HG03558 (cell line): ENCODE measurements at regions not wholly inside any gene's neighbourhood (a gene's known extent, or its start where the extent isn't known, plus 50 kb on each side); places are given as distances from the start of the nearest gene placed in this dataset.
"Not testable (repeated sequence)": the region's sequence is repeated elsewhere in the genome, so short reads cannot be mapped to it uniquely, and the experiment has no call there.

Source experiments
- ATAC-seq: cut with Tn5 transposase; IDR thresholded peaks from one replicate; pipeline ENCODE4 v1.9.1; 2021; ENCODE audit warnings: moderate number of reproducible peaks; ENCODE audit not compliant: unreplicated experiment; ENCODE audit errors: extremely low read depth

GRCh38 chr7:113784956-113785355, 133.9 kb downstream of the PPP1R3A start:
- no peak for ATAC-seq

- no peak for ATAC-seq
These were observed 134.5 kb downstream of the PPP1R3A start for GRCh38 chr7:113784316-113784715.

DNA sequence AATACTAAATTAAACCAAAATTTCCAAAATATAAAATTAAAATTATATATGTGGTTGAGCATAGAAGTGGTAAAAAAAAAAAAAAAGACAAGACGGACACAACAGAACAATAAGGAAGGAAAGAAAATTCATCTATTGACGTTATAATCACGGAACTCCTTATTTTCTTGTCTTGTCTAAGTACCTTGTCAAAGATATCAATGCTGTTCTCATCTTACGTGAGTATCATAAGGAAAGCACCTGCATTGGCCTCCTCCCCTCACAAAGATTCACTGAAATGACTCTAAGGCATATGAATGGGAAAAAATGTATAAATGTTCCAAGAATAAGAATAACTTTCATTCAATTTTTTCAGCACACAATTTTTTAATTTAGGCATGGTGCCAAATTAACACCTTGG, 135.4 kb downstream of the PPP1R3A start:
- no peak for ATAC-seq

GRCh38 chr7:113775804-113776203, 143.0 kb downstream of the PPP1R3A start:
- ATAC-seq = no peak

DNA sequence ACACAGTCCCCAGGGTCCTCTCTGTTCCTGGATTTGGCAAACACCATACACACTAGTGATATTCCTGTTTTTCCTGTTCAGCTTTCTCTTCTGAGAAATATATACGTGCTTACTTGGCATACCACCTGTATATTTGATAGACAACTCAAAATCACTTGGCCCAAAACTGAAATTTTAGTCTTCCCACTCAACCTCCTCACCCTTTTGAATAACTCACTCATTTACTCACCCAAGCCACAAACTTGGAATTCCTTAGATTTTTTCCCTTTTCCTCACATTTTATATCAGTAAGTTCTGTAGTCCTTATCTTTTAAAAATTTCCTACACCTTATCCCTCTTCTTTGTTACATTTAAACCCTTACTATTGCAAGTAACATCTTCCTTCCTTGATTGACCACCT, 143.4 kb downstream of the PPP1R3A start:
- ATAC-seq = no peak

GRCh38 chr7:113774182-113774807, 144.5 kb downstream of the PPP1R3A start:
- ATAC-seq = peak; percentile 78

DNA sequence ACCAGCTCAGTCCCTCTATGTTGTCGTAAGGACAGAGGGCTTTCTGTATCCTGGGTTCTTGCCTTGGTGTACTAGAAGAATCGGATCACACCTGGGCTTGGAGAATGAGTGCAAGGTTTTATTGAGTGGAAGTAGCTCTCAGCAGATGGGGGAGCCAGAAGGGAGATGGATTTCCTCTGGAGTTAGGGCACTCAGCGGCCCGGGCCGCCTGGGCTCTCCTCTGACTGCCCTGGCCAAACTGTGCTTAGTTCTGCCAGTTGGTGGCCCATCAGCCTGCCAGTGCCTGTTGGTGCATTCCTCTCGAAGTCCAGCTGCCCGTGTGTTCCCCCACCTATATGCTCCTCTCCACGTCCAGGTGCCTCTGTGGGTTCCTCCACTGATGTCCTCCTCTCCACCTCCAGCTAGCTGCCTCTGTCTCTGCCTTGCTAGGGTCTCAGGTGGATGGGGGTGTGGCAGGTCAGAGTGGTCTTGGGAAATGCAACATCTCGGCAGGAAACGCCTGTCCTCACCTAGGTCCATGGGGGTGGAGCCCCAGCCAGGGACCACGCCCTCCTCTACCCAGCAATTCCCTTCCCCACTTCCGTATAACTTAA, 148.6 kb downstream of the PPP1R3A start:
- ATAC-seq = no peak

- ATAC-seq = no peak
These were observed 150.4 kb downstream of the PPP1R3A start for GRCh38 chr7:113768387-113768786.

DNA sequence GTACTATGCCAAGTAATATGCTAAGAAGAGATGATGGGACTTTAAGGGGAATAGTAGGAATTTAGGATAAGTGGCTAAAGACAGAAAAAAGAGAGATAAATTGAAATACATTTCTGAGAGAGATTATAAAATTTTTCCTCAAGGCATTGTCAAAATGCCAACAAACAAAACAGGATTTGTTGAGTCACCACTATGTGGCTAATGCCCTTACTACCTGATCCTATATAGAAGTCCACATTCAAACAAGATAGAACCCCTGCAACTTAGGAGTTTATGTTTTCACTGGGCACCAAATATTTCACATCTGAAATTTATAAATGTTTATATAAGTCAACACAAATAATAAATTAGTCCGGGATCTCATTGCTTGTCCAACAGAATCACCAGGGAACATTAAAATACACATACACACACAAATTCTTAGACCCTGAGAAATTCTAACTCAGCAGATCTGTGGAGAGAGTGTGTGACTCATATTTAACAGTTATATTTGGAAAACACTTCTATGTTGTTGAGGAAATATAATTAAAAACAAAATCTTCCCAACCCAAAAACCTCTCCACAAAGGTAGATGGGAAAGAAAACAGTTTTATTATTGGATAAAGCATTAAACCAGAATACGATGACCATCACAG, 154.3 kb downstream of the PPP1R3A start:
- ATAC-seq = no peak

- no peak for ATAC-seq
These were observed 155.6 kb downstream of the PPP1R3A start for GRCh38 chr7:113763226-113763625.

GRCh38 chr7:113756250-113756649, 162.6 kb downstream of the PPP1R3A start:
- no peak for ATAC-seq

GRCh38 chr7:113752689-113753088, 166.1 kb downstream of the PPP1R3A start:
- no peak for ATAC-seq

DNA sequence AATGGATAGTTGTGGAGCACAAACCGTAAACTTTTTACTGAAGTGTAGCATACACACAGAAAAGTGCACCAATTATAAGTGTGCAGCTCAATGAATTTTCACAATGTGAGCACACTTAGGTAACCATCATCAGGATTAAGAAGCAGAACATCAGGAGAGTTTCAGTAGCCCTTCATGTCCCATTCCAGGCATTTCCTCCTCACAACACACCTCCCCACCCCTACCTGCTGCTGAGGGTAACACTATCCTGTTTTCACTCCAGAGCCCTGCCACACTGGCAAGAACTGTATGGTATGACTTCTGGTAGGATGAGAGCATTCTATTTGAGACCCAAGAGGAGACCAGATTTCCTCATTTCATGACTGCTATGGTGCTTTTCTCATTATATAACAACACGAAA, 166.5 kb downstream of the PPP1R3A start:
- no peak for ATAC-seq

- no peak for ATAC-seq
These were observed 167.3 kb downstream of the PPP1R3A start for GRCh38 chr7:113751547-113751946.

GRCh38 chr7:113748385-113748784, 170.4 kb downstream of the PPP1R3A start:
- ATAC-seq = not testable (repeated sequence)

- not testable (repeated sequence) for ATAC-seq
These were observed 175.8 kb downstream of the PPP1R3A start for GRCh38 chr7:113742946-113743431.

- ATAC-seq = no peak
These were observed 176.4 kb downstream of the PPP1R3A start for GRCh38 chr7:113742377-113742776.

DNA sequence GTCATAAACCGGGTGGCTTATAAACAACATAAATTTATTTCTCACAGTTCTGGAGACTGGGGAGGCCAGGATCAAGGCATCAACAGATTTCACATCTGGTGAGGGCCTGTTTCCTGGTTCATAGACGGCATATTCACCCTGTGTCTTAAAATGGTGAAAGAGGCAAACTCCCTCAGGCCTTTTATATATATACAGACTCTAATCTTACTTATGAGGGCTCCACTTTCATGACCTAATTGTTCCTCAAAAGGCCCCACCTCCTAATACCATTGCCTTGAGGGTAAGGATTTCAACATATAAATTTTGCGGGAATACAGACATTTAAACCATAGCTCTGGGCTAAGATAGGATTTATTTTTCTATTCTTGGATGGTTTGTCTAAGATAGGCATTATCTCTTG, 187.2 kb downstream of the PPP1R3A start:
- no peak for ATAC-seq

DNA sequence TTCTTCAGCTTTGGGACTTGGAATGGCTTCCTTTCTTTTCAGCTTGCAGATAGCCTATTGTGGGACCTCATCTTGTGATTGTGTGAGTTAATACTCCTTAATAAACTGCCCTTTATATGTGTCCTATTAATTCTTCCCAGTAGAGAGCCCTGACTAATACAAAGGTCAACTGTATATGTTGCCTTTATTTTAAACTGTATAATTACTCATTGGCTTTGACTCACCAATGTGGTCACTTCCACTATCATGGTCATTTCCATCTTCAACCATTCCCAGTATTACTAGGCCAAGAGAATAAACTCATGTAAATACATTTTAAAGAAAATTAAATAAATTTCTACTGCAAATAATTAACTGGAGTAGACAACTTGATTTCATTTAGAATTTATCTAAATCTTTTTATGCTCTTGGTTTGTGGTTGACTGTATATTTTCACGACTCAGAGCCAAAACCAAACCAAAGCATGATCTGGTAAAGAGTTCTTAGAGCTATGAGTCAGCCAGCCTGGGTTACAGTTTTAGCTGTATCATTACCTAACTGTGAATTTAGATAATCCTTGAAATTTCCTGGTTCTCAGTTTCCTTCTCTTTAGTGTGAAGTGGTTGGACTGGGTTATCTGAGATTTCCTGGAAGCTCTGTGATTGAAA, 188.4 kb downstream of the PPP1R3A start:
- no peak for ATAC-seq

DNA sequence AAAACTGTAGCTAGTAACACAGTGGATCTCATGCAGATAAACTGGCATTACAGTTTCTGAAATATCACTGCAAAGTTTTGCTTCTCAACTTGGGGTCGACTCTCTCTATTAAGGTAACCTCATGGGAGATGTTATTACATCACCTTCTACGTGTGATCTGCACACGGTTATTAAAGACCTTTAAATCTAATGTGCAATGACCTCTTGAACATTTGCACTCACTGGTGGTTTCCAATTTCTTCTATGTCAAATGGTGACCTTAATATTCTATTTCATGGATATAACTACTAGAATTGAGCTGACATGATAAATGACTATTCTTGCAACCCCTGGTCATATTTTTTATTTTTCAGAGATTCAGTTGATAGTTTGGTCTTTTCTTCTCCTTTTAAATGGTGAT, 191.3 kb downstream of the PPP1R3A start:
- no peak for ATAC-seq

DNA sequence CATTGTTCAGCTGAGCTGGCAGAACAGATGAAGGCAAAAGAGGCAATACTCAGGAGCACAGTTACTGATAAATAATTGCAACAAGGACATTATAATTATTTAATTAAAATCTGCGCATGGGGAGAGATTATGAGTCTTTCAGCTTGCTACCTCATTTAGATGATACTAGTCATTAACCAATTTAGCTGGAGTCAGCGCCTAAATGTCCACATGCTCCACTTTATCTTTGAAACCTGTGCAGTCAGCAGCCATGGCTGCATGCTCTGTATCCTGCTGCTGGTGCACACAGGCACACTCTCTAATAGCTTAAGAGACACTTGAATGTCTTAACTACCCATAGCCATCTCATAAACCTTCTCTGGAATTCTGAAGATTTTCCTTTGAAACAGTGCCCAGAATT, 196.8 kb downstream of the PPP1R3A start:
- ATAC-seq = no peak
